Hepatocyte (in vitro differentiated cells): ENCODE measurements at regions not wholly inside any gene's neighbourhood (a gene's known extent, or its start where the extent isn't known, plus 50 kb on each side); places are given as distances from the start of the nearest gene placed in this dataset.

Experiments used
- CTCF ChIP-seq: fragments of 200-600 bp; sonication (generic); IDR thresholded peaks from 2 replicates; pipeline ENCODE4 v1.5.1; 2016; ENCODE audit warnings: antibody characterized with exemption, mild to moderate bottlenecking; ENCODE audit not compliant: poor library complexity
- EZH2 ChIP-seq: fragments of 200-600 bp; sonication (generic); IDR thresholded peaks from 2 replicates; pipeline ENCODE4 v1.6.1; 2016; ENCODE audit warnings: antibody characterized with exemption, mild to moderate bottlenecking, borderline replicate concordance
- EZH2phosphoT487 ChIP-seq: fragments of 200-600 bp; sonication (generic); IDR thresholded peaks from one replicate; pipeline ENCODE4 v1.6.1; 2018; ENCODE audit warnings: antibody characterized with exemption, mild to moderate bottlenecking, low read depth, moderate library complexity; ENCODE audit not compliant: unreplicated experiment, severe bottlenecking

- TF ChIP-seq CTCF (no peak), EZH2 (no peak), EZH2phosphoT487 (no peak)
Measured at GRCh38 chr11:116422956-116423600, 349.7 kb downstream of the BUD13 start.
